Endothelial cell of umbilical vein (primary cell): ENCODE measurements at regions not wholly inside any gene's neighbourhood (a gene's known extent, or its start where the extent isn't known, plus 50 kb on each side); places are given as distances from the start of the nearest gene placed in this dataset.

ENCODE experiments used
- BruUV-seq: library from RNA; stranded (reverse); fragments of 400-500 nt; replicated peaks from 2 replicates; lab custom pipeline; 2021; lab: Mats Ljungman, UMichigan
- CTCF ChIA-PET: fragments of 300-600, 350-600 bp; sonication (Branson Sonifier 250); formaldehyde crosslinking; loops from one replicate; lab custom pipeline; 2021; ENCODE audit warnings: antibody characterized with exemption, inconsistent platforms; lab: Charles Lee
- POLR2A ChIA-PET: fragments of 300-600, 350-600 bp; sonication (Branson Sonifier 250); formaldehyde crosslinking; loops from one replicate; lab custom pipeline; 2021; ENCODE audit warnings: antibody characterized with exemption, inconsistent platforms; lab: Charles Lee
- DNase-seq: peaks from one replicate; pipeline ENCODE4 v3.0.0-alpha.2; 2011; ENCODE audit warnings: low read depth, low spot score
- FAIRE-seq: peaks from 2 replicates; lab custom pipeline; 2011; peaks lifted over from hg19 to GRCh38; lab: Jason Lieb, UNC
- H2AFZ ChIP-seq: 2 replicates; pipeline ENCODE4 v1.6.0; 2012; ENCODE audit warnings: low read depth, low read length, control low read depth, inconsistent platforms
- H3K27ac ChIP-seq: 2 replicates; pipeline ENCODE4 v1.5.1; 2011; ENCODE audit warnings: low read depth, mild to moderate bottlenecking, control low read depth, low read length, moderate library complexity; ENCODE audit not compliant: insufficient read depth
- H3K27me3 ChIP-seq, 2 experiments: 2 replicates each; pipeline versions ENCODE4 v1.6.0 to v1.6.1; 2011; ENCODE audit warnings: low read length in 2 of 2, mixed read lengths in 1 of 2; ENCODE audit not compliant: control insufficient read depth in 2 of 2, insufficient read depth in 2 of 2
- H3K36me3 ChIP-seq, 2 experiments: 2 replicates in 1 of 2; 3 replicates in 1 of 2; pipeline ENCODE4 v1.5.1; 2011; ENCODE audit warnings: low read length in 2 of 2, mild to moderate bottlenecking in 1 of 2, moderate library complexity in 1 of 2; ENCODE audit not compliant: control insufficient read depth in 2 of 2, insufficient read depth in 2 of 2; ENCODE audit errors: extremely low read depth in 1 of 2
- H3K4me1 ChIP-seq: 3 replicates; pipeline ENCODE4 v1.5.1; 2011; ENCODE audit warnings: mild to moderate bottlenecking, low read length; ENCODE audit not compliant: control insufficient read depth, insufficient read depth; ENCODE audit errors: extremely low read depth
- H3K4me2 ChIP-seq: 2 replicates; pipeline ENCODE4 v1.6.1; 2011; ENCODE audit warnings: low read length, control low read depth, mixed read lengths; ENCODE audit not compliant: insufficient read depth
- H3K4me3 ChIP-seq, 3 experiments: fragments of 200-600 bp in 1 of 3; sonication (generic), shearing (Covaris generic) in 1 of 3; replicated peaks in 1 of 3; 2 replicates each; pipeline ENCODE4 v1.5.1; 2011 to 2016; ENCODE audit warnings: control low read depth in 3 of 3, low read length in 3 of 3, mild to moderate bottlenecking in 2 of 3, inconsistent platforms in 1 of 3, low read depth in 1 of 3, moderate library complexity in 1 of 3; ENCODE audit not compliant: insufficient read depth in 1 of 3
- H3K79me2 ChIP-seq: 2 replicates; pipeline ENCODE4 v1.6.0; 2012; ENCODE audit warnings: low read length, inconsistent platforms; ENCODE audit not compliant: control insufficient read depth, insufficient read depth
- H3K9ac ChIP-seq: replicated peaks from 2 replicates; pipeline ENCODE3; 2011; ENCODE audit warnings: low read length, control low read depth; ENCODE audit not compliant: insufficient read depth; ENCODE audit errors: extremely low read depth
- H3K9me1 ChIP-seq: replicated peaks from 3 replicates; pipeline ENCODE4 v1.6.0; 2011; ENCODE audit warnings: mild to moderate bottlenecking, low read length; ENCODE audit not compliant: control insufficient read depth, insufficient read depth; ENCODE audit errors: extremely low read depth
- H3K9me3 ChIP-seq: replicated peaks from 2 replicates; pipeline ENCODE4 v1.5.1; 2012; ENCODE audit warnings: low read length, inconsistent platforms; ENCODE audit not compliant: control insufficient read depth, insufficient read depth
- H4K20me1 ChIP-seq: replicated peaks from 2 replicates; pipeline ENCODE3; 2011; ENCODE audit warnings: mild to moderate bottlenecking, low read length; ENCODE audit not compliant: control insufficient read depth, insufficient read depth; ENCODE audit errors: extremely low read depth
- CTCF ChIP-seq, 2 donors: IDR thresholded peaks; 1 replicate in 1 of 2; 2 replicates in 1 of 2; pipeline ENCODE4 v1.5.1; 2011; ENCODE audit warnings: low read length in 2 of 2, mild to moderate bottlenecking in 2 of 2, moderate library complexity in 2 of 2, control low read depth in 1 of 2, inconsistent platforms in 1 of 2, low read depth in 1 of 2; ENCODE audit not compliant: insufficient read depth in 1 of 2; ENCODE audit errors: extremely low read depth in 1 of 2
- FOS ChIP-seq: IDR thresholded peaks from 2 replicates; pipeline ENCODE4 v1.6.1; 2011; ENCODE audit warnings: mild to moderate bottlenecking, low read length, moderate library complexity, borderline replicate concordance; ENCODE audit not compliant: insufficient read depth
- JUN ChIP-seq: IDR thresholded peaks from 2 replicates; pipeline ENCODE4 v1.6.1; 2011; ENCODE audit warnings: borderline replicate concordance, low read depth; ENCODE audit not compliant: insufficient read length, insufficient read depth
- MAX ChIP-seq: IDR thresholded peaks from 2 replicates; pipeline ENCODE4 v1.6.1; 2011; ENCODE audit not compliant: insufficient read depth, insufficient read length
- POLR2AphosphoS5 ChIP-seq: IDR thresholded peaks from 2 replicates; pipeline ENCODE4 v1.6.1; 2012; ENCODE audit warnings: low read depth, mild to moderate bottlenecking, control low read depth, low read length, moderate library complexity; ENCODE audit not compliant: insufficient read depth
- dilution Hi-C: fragments of 300-500 bp; cut with MboI; formaldehyde crosslinking; loops from one replicate; pipeline ENCODE4 v1.15.0; 2019; ENCODE audit warnings: low sequenced_read_pairs; ENCODE audit not compliant: extremely low pct_ligation_motif_present
- intact Hi-C: fragments of 100-400 bp; cut with micrococcal nuclease; formaldehyde crosslinking; loops from one replicate; pipeline ENCODE4 v1.10.0; 2022

- intact Hi-C loops (no loop called here), dilution Hi-C loops (no loop called here)
- no peaks in the 10 kb centered on the region for H3K4me1 ChIP-seq
- H3K9me1 ChIP-seq, result no peaks in the 10 kb centered on the region
- FAIRE-seq, result no peak
- H3K9me3 ChIP-seq, result peaks cover 6% of the 10 kb centered on the region
- H4K20me1 ChIP-seq, result no peaks in the 10 kb centered on the region
- H3K27ac ChIP-seq, result no peak overlapping the region
- H3K79me2 ChIP-seq, result no peaks in the 10 kb centered on the region
- ChIA-PET CTCF (no interaction called here), POLR2A (no interaction called here)
- no peaks in the 10 kb centered on the region for H3K36me3 ChIP-seq
- H3K9ac ChIP-seq, result no peak overlapping the region
- no peaks in the 10 kb centered on the region for H3K27me3 ChIP-seq
- H3K4me2 ChIP-seq, result no peak overlapping the region
- no peak overlapping the region for H3K4me3 ChIP-seq
- no TSS peak for BruUV-seq
- TF ChIP-seq MAX (no peak), CTCF (IDR thresholded peaks at IDR 0.05; ENCODE audit: extremely low read depth in 1 of 2, insufficient read depth in 1 of 2, low read depth in 1 of 2, low read length in 2 of 2) (no peak), POLR2AphosphoS5 (no peak), JUN (no peak)
- no peak for DNase-seq
- no peak overlapping the region for H2AFZ ChIP-seq
Measured at GRCh38 chr10:2460812-2461211, 606.5 kb upstream of the PFKP start.

- FAIRE-seq, result no peak
- POLR2A ChIA-PET, result no interaction called here
Measured at GRCh38 chr10:2459713-2460112, 607.6 kb upstream of the PFKP start.

More at GRCh38 chr10:2459713-2460112, 607.6 kb upstream of the PFKP start:
- Histone ChIP-seq H2AFZ (no peak overlapping the region), H3K9ac (no peak overlapping the region), H3K27me3 (no peaks in the 10 kb centered on the region), H3K4me3 (no peak overlapping the region), H4K20me1 (no peaks in the 10 kb centered on the region), H3K79me2 (no peaks in the 10 kb centered on the region), H3K4me2 (no peak overlapping the region), H3K9me3 (peaks cover 3% of the 10 kb centered on the region), H3K9me1 (no peaks in the 10 kb centered on the region), H3K36me3 (no peaks in the 10 kb centered on the region), H3K4me1 (no peaks in the 10 kb centered on the region), H3K27ac (no peak overlapping the region)
- no TSS peak for BruUV-seq
- CTCF ChIA-PET, result no interaction called here
- DNase-seq, result no peak
- no peak for TF ChIP-seq FOS
- dilution Hi-C loops, result no loop called here
- intact Hi-C loops, result no loop called here
